ENCODE measurements at regions not wholly inside any gene's neighbourhood (a gene's known extent, or its start where the extent isn't known, plus 50 kb on each side); places are given as distances from the start of the nearest gene placed in this dataset.
"Not testable (repeated sequence)": the region's sequence is repeated elsewhere in the genome, so short reads cannot be mapped to it uniquely, and the experiment has no call there.

DNA sequence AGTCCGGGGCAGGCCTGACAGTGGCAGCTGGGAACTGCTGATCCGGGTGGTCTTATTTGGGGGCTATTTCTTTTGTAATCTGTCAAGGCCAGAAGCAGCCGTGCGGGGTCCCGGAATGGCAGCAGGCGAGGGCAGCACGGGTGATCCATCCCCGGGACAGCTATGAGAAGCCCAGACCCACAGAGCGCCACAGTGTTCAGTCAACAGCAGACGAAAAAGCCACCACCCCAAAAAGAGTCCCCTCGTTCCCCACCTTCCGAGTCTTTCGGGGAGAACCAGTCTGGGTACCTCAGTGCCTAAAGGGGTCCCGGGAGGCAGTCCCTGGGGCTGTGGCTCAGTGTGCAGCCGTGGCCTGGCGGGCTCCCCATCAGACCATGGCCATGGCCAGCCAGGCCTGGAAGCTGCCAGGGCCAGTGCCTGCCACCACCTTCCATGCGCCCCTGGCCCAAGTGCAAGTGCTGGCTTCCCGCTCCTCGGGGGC is 125.1 kb upstream of the KCTD7 start:
- Histone ChIP-seq H3K4me3 (no peak overlapping the region), H3K4me1 (ENCODE audit: low read depth) (no peaks in the 10 kb centered on the region), H3K36me3 (ENCODE audit: low read depth) (no peaks in the 10 kb centered on the region), H3K9me3 (no peaks in the 10 kb centered on the region)
- intact Hi-C loops (cut with DNase I, micrococcal nuclease) = no loop called here
- ATAC-seq = no peak
- TF ChIP-seq CTCF (IDR thresholded peaks at IDR 0.05) = no peak
- no peak for DNase-seq

DNA sequence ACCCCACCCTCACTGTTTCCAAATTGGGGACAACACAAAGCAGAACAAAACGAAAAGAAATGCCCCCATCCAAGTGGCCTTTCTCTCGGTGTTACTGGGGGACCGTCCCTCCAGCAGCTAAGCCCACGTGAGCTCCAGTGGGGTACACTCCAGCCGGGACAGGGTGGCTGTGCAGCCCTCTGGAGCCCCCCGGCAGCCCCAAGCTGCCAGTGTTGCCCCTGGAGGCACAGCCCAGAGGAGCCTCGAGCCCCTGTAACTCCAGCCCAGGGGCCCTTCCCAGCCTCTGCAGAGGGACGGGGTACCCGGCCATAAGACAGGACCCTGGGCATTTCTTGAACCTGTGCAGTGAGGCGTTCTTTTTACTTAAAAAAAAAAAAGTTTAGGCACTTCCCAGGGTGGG is 124.5 kb upstream of the KCTD7 start:
- no peak for DNase-seq
- no peaks in the 10 kb centered on the region for H3K4me1 ChIP-seq (ENCODE audit: low read depth)
- ATAC-seq = no peak
- no peak overlapping the region for H3K4me3 ChIP-seq
- H3K36me3 ChIP-seq (ENCODE audit: low read depth) = no peaks in the 10 kb centered on the region
- no peaks in the 10 kb centered on the region for H3K9me3 ChIP-seq
- TF ChIP-seq CTCF (IDR thresholded peaks at IDR 0.05) = no peak
- intact Hi-C loops (cut with DNase I, micrococcal nuclease) = no loop called here

DNA sequence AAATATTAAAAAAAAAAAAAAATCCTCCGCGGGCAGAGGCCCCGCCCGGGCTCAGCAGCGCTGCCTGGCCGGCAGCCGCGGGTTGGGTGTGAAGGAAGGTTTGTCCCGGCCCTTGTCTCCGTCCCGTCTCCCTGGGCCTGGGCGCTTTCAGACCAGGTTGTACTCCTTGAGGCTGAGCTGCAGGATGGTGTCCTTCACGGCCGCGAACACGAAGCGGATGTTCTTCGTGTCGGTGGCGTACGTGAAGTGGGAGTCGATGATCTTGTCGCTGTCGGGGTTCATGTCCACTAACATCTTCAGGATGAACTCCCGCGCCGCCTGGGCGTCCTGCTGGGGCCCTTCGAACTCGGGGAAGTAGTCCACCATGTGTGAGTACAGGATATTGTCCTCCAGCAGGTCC is 123.7 kb upstream of the KCTD7 start:
- TF ChIP-seq CTCF (IDR thresholded peaks at IDR 0.05) = no peak
- intact Hi-C loops (cut with DNase I, micrococcal nuclease) = no loop called here
- ATAC-seq (no peak), DNase-seq (no peak)
- Histone ChIP-seq H3K36me3 (ENCODE audit: low read depth) (no peaks in the 10 kb centered on the region), H3K4me1 (ENCODE audit: low read depth) (no peaks in the 10 kb centered on the region), H3K9me3 (no peaks in the 10 kb centered on the region), H3K4me3 (no peak overlapping the region)

GRCh38 chr7:66505531-66506451 is 122.9 kb upstream of the KCTD7 start:
- no peak overlapping the region for H3K4me3 ChIP-seq
- intact Hi-C loops (cut with DNase I, micrococcal nuclease) = no loop called here
- no peaks in the 10 kb centered on the region for H3K4me1 ChIP-seq (ENCODE audit: low read depth)
- no peak for TF ChIP-seq CTCF (IDR thresholded peaks at IDR 0.05)
- no peaks in the 10 kb centered on the region for H3K36me3 ChIP-seq (ENCODE audit: low read depth)
- H3K9me3 ChIP-seq = no peaks in the 10 kb centered on the region
- peak; percentile 65 for ATAC-seq
- peak; percentile 19 to 50 (median 36) for DNase-seq

- H3K4me3 ChIP-seq; H3K4me1 ChIP-seq (ENCODE audit: low read depth); H3K9me3 ChIP-seq; ATAC-seq; intact Hi-C loops (cut with DNase I, micrococcal nuclease); H3K36me3 ChIP-seq (ENCODE audit: low read depth); DNase-seq: not testable (repeated sequence)
Measured at GRCh38 chr7:66506703-66507102, 122.0 kb upstream of the KCTD7 start.

- H3K4me1 ChIP-seq (ENCODE audit: low read depth) = no peaks in the 10 kb centered on the region
- no peaks in the 10 kb centered on the region for H3K9me3 ChIP-seq
- H3K4me3 ChIP-seq = no peak overlapping the region
- H3K36me3 ChIP-seq (ENCODE audit: low read depth) = no peaks in the 10 kb centered on the region
- no peak for ATAC-seq
- DNase-seq = no peak
- no peak for TF ChIP-seq CTCF (IDR thresholded peaks at IDR 0.05)
- intact Hi-C loops (cut with DNase I, micrococcal nuclease) = no loop called here
Measured at GRCh38 chr7:66507764-66508296, 120.9 kb upstream of the KCTD7 start.
